ENCODE measurements at regions not wholly inside any gene's neighbourhood (a gene's known extent, or its start where the extent isn't known, plus 50 kb on each side); places are given as distances from the start of the nearest gene placed in this dataset.

GRCh38 chr14:104396682-104397470, 182.7 kb upstream of the C14orf180 start:
- Histone ChIP-seq H3K4me1 (ENCODE audit: control insufficient read depth in 1 of 2, insufficient read depth in 2 of 2, low read length in 2 of 2) (no peaks in the 10 kb centered on the region), H3K4me3 (replicated peaks in 1 of 2; ENCODE audit: low read depth in 1 of 2, low read length in 2 of 2) (no peak overlapping the region), H3K4me2 (ENCODE audit: low read length) (no peak overlapping the region), H3K9me2 (ENCODE audit: insufficient read depth) (no peaks in the 10 kb centered on the region), H3K9ac (ENCODE audit: low read length) (no peak overlapping the region), H3K79me2 (ENCODE audit: insufficient read depth, low read length) (no peaks in the 10 kb centered on the region), H3K27me3 (ENCODE audit: insufficient read depth, low read length) (peaks cover 5% of the 10 kb centered on the region; the same call in 1 of the 2 replicates), H3K9me3 (ENCODE audit: control insufficient read depth in 1 of 2, insufficient read depth in 1 of 2, low read depth in 1 of 2, low read length in 2 of 2) (peaks cover 0 to 3% of the 10 kb centered on the region in 2 experiments; a peak in 1 of 4 replicates), H3K27ac (ENCODE audit: low read depth, low read length) (no peak overlapping the region), H3K36me3 (ENCODE audit: control insufficient read depth in 1 of 2, insufficient read depth in 2 of 2, low read length in 2 of 2) (no peaks in the 10 kb centered on the region), H2AFZ (ENCODE audit: low read depth, low read length, poor library complexity, severe bottlenecking) (no peak overlapping the region), H4K20me1 (ENCODE audit: insufficient read depth) (no peaks in the 10 kb centered on the region)
- ATAC-seq = no peak
- ChIA-PET CTCF (no interaction called here), RAD21 (ENCODE audit: low non-redundant PET in 1 of 2, low total read pairs in 2 of 2, uncharacterized antibody in 2 of 2, unreplicated experiment in 2 of 2) (no interaction called here), POLR2A (no interaction called here)
- intact Hi-C loops (cut with micrococcal nuclease) = no loop called here
- no peak for TF ChIP-seq YY1 (IDR thresholded peaks at IDR 0.05; ENCODE audit: extremely low read depth, insufficient replicate concordance, low read depth, low read length)
- no peak for TF ChIP-seq SP1 (IDR thresholded peaks at IDR 0.05; ENCODE audit: low read depth)
- no peak for TF ChIP-seq EGR1 (IDR thresholded peaks at IDR 0.05; ENCODE audit: low read depth)
- TF ChIP-seq FOSL1 (IDR thresholded peaks at IDR 0.05; ENCODE audit: low read depth) = no peak
- TF ChIP-seq CEBPB (IDR thresholded peaks at IDR 0.05; ENCODE audit: low read depth) = no peak
- no peak for TF ChIP-seq MAX (IDR thresholded peaks at IDR 0.05)
- DNase-seq (ENCODE audit: low read depth, low spot score) = no peak
- BruUV-seq (replicated peaks) = no TSS peak

- Histone ChIP-seq H4K20me1 (ENCODE audit: insufficient read depth) (no peaks in the 10 kb centered on the region), H3K27ac (ENCODE audit: low read depth, low read length) (no peak overlapping the region), H3K4me1 (ENCODE audit: control insufficient read depth in 1 of 2, insufficient read depth in 2 of 2, low read length in 2 of 2) (no peaks in the 10 kb centered on the region), H3K9ac (ENCODE audit: low read length) (no peak overlapping the region), H3K9me2 (ENCODE audit: insufficient read depth) (no peaks in the 10 kb centered on the region), H3K79me2 (ENCODE audit: insufficient read depth, low read length) (no peaks in the 10 kb centered on the region), H3K9me3 (ENCODE audit: control insufficient read depth in 1 of 2, insufficient read depth in 1 of 2, low read depth in 1 of 2, low read length in 2 of 2) (peaks cover 0 to 3% of the 10 kb centered on the region in 2 experiments; a peak in 1 of 4 replicates), H3K36me3 (ENCODE audit: control insufficient read depth in 1 of 2, insufficient read depth in 2 of 2, low read length in 2 of 2) (no peaks in the 10 kb centered on the region), H2AFZ (ENCODE audit: low read depth, low read length, poor library complexity, severe bottlenecking) (no peak overlapping the region), H3K27me3 (ENCODE audit: insufficient read depth, low read length) (peaks cover 5% of the 10 kb centered on the region; the same call in 1 of the 2 replicates), H3K4me2 (ENCODE audit: low read length) (no peak overlapping the region), H3K4me3 (replicated peaks in 1 of 2; ENCODE audit: low read depth in 1 of 2, low read length in 2 of 2) (no peak overlapping the region)
- RAD21 ChIA-PET (ENCODE audit: low non-redundant PET in 1 of 2, low total read pairs in 2 of 2, uncharacterized antibody in 2 of 2, unreplicated experiment in 2 of 2) = no interaction called here
- intact Hi-C loops (cut with micrococcal nuclease) = no loop called here
- POLR2A ChIA-PET = no interaction called here
- CTCF ChIA-PET = no interaction called here
- no TSS peak for BruUV-seq (replicated peaks)
- no peak for ATAC-seq
- no peak for DNase-seq (ENCODE audit: low read depth, low spot score)
- no peak for TF ChIP-seq ZNF274 (IDR thresholded peaks at IDR 0.05; ENCODE audit: low read depth, low read length)
These were observed 181.6 kb upstream of the C14orf180 start for GRCh38 chr14:104397956-104398355.
